NB4 (cell line): ENCODE measurements at regions not wholly inside any gene's neighbourhood (a gene's known extent, or its start where the extent isn't known, plus 50 kb on each side); places are given as distances from the start of the nearest gene placed in this dataset.

ENCODE experiments used
- CTCF ChIP-seq: IDR thresholded peaks from one replicate; pipeline ENCODE4 v1.5.1; 2012; ENCODE audit warnings: low read depth, low read length
- MAX ChIP-seq: IDR thresholded peaks from 2 replicates; pipeline ENCODE4 v1.6.1; 2011; ENCODE audit warnings: low read depth, low read length
- POLR2A ChIP-seq: IDR thresholded peaks from 2 replicates; pipeline ENCODE4 v1.6.1; 2011; ENCODE audit warnings: mild to moderate bottlenecking; ENCODE audit not compliant: insufficient read length; ENCODE audit errors: extremely low read depth

- TF ChIP-seq MAX (no peak), CTCF (no peak), POLR2A (no peak)
These were observed 189.8 kb upstream of the ATP11B start for GRCh38 chr3:182603501-182603900.
